ENCODE measurements at regions not wholly inside any gene's neighbourhood (a gene's known extent, or its start where the extent isn't known, plus 50 kb on each side); places are given as distances from the start of the nearest gene placed in this dataset.

GRCh38 chr17:12362853-12363455 lies 302.7 kb upstream of the MYOCD start:
- no peak for TF ChIP-seq CTCF (IDR thresholded peaks at IDR 0.05)
- TF ChIP-seq EZH2 (IDR thresholded peaks at IDR 0.05), result no peak
- no peak for TF ChIP-seq EZH2phosphoT487 (IDR thresholded peaks at IDR 0.05)

Data from neural progenitor cell (in vitro differentiated cells).